HG03280 (cell line): ENCODE measurements at regions not wholly inside any gene's neighbourhood (a gene's known extent, or its start where the extent isn't known, plus 50 kb on each side); places are given as distances from the start of the nearest gene placed in this dataset.

Experiments used
- ATAC-seq: cut with Tn5 transposase; IDR thresholded peaks from one replicate; pipeline ENCODE4 v1.9.1; 2021; ENCODE audit warnings: mild to moderate bottlenecking, moderate library complexity; ENCODE audit not compliant: unreplicated experiment

DNA sequence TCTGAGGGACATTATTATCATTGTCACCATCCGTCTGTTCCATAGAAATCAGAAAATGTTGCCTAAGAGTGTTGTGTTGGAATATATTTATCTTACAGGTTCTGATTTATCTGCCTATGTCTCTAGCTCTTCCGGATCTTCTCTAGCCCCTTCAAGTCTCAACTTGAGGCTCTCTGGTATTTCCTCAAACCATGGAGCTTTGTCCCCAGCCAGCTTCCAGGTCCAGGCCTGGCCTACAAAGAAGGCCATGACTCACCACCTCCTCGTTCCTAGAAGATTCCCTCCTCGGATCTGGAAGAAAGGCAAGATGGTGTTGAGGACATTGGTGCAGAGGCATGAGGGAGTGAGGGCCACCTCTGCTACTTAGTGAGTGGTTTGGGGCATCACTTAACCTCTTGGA, 122.1 kb upstream of the TRIB2 start:
- ATAC-seq = no peak

- ATAC-seq = no peak
Measured at GRCh38 chr2:12596771-12597170, 120.0 kb upstream of the TRIB2 start.

DNA sequence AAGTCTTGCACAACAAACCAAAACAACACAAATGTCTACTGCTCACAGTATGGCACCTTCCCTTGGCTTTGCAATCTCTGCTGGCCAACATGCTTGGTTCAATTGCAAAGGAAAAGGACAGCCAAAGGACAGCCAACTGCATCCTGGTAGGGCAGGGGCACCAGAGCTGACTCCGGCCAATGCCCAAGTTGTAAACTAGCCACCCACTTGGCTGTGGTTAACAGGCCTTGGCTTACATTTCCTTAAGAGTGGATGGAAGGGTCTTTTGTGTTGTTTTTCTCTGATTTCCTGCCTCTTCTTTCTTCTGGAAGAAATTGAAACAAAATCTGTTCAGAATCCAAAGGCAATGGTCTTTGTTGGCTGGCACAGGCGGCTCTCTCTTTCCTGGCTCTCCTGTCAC, 119.1 kb upstream of the TRIB2 start:
- ATAC-seq = no peak

DNA sequence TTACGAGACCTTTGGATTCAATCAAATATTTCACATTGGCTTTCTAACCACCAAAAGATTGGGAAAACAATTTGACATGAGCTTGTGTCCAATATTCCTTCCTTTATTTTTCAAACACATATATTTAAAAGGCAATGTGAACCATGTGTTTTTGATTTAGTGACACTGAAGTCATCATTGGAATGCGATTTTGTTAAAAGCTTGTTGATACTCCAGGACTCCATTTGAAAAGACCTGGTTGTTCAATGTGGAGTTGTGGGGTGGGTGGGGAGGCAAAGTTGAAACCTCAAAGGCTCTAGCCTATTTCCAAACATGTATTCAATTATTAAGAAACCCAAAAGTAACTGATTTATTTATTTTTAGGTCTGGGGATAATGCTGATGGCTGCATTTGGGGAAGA, 114.1 kb upstream of the TRIB2 start:
- ATAC-seq = no peak

- no peak for ATAC-seq
Measured at GRCh38 chr2:12603781-12604295, 112.9 kb upstream of the TRIB2 start.

GRCh38 chr2:12604341-12604740, 112.4 kb upstream of the TRIB2 start:
- no peak for ATAC-seq

GRCh38 chr2:12605366-12605765, 111.4 kb upstream of the TRIB2 start:
- no peak for ATAC-seq

GRCh38 chr2:12605936-12606335, 110.8 kb upstream of the TRIB2 start:
- ATAC-seq = no peak

DNA sequence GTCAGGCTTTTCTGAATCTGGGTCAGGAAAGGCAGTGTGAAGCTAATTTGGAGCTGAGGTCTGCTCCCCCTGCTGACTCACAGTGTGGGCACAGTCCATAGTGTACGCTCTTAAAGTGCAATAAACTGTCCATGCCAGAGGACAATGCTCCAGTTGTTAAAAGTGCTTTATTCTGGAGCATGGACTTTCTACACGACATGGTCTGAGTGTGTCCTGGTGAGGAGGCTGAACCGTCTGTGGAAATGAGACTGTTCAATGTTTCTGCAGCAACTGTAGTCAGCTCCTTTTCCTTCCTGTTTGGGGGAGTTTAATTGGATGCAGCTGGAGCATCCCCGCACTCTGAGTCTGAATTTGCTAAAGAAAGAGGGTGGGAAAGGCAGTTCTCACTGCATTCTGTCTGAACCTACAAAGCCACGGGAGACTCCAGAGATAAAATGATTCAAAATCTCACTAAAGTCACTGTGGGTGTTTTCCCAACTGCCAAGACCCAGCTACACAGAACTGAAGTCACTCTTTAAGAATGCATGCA, 110.2 kb upstream of the TRIB2 start:
- no peak for ATAC-seq

- ATAC-seq = no peak
Measured at GRCh38 chr2:12607971-12608370, 108.8 kb upstream of the TRIB2 start.

GRCh38 chr2:12610314-12610713, 106.4 kb upstream of the TRIB2 start:
- ATAC-seq = no peak

DNA sequence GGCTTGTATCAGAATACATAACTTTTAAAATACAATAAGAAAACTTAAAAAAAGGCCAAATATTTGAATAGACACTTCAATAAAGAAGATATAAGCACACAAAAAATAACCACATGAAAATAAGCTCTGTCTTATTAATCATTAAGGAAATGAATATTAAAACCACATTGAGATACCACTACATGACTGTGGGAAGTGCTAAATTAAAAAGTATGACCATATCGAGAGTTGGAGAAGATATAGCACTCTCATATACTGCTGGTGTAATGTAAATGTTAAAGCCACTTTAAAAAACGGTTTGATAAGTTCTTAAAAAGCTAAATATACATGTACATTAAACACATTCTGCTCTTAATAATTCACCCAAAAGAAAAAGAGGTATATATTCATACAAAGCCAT, 104.6 kb upstream of the TRIB2 start:
- ATAC-seq = no peak

- ATAC-seq = no peak
Measured at GRCh38 chr2:12612671-12613070, 104.1 kb upstream of the TRIB2 start.

DNA sequence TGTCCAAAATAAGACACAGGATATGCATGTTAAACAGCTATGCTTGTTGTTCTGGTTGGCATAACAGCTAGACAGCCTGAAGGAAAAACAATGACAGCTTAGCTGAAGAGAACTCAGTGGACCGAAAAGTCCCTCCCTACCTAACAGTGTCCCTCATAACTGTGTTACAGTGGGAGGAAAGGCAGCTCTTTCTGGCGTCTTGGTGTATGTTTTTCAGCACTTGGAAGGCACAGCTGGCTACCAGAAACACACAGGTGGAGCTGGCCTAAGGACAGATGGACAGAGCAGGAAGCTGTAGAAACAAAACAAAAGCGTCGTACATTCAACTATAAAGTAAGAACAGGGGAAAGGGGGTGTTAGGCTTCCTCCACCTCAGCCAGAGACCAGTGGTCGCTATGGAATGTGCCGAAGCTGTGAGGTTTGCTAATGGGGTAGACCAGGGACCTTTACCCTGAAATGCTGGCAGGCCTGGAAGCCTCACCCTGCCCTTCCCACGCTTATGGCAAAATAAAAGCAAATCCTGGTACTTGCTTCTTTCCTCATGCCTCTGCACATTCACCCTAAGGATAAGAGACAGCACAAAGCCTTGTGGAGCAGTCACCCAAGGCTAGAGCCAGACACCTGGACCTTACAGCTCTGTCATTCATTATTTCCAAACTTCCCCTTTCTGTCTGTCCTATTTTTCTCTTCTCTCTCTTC, 103.5 kb upstream of the TRIB2 start:
- ATAC-seq = no peak

DNA sequence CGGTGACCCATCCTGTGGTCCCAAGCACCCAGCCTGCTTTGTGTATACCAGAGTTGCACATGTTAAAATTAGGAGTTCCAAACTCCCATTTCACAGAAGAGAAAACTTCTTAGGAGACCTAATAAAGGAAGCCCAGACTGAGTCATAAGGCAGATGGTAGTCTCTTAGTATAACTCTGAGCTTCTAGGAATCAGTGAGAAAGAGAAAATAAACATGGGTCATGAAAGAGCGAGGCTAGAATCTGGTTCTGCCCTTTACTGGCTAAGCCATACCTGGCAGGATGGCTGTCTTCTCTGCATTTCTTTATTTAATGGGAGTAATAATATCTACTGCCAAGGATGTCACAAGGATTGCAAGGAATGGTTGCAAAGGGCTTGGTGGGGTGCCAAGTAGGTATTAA, 101.2 kb upstream of the TRIB2 start:
- no peak for ATAC-seq

- ATAC-seq = no peak
Measured at GRCh38 chr2:12616456-12617156, 100.1 kb upstream of the TRIB2 start.

GRCh38 chr2:12617366-12617765, 99.4 kb upstream of the TRIB2 start:
- no peak for ATAC-seq

GRCh38 chr2:12617853-12618252, 98.9 kb upstream of the TRIB2 start:
- ATAC-seq = no peak

GRCh38 chr2:12618576-12618975, 98.2 kb upstream of the TRIB2 start:
- no peak for ATAC-seq

DNA sequence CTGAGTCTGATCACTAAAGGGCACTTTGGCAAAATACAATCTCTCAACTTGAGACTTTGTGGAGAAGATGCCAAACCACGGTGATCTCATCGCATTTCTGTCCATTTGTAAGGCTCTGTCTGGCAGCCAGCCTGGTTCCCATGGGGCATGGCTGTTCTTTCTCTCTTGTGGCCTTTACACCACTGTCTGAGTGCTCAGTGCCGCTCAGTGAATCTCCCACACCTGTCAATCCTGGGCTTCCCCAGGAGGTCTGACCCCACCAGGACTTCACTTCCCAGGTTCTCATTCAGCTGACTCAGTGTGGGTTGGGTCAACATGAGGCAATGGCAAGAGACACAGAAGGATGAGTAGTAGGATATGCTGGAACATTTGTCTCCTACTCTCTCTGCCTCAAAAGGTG, 96.8 kb upstream of the TRIB2 start:
- ATAC-seq = no peak

DNA sequence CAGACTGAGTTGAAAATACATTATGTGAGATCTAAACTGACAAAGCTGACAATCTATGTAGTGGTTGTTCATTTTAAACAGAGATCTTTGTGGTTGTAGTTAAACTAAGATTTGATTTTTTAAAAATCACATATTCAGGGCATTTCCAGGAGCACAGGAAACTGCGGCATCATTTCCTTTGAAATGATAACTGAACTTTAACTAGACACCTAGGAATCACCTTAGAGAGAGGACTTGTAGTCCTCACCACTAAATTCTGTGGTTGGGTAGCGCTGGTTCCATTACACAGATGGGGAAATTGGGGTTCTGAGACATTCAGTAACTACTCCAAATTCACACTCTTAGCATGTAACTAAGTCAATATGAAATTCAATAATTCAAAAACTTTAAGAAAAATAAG, 96.0 kb upstream of the TRIB2 start:
- no peak for ATAC-seq

DNA sequence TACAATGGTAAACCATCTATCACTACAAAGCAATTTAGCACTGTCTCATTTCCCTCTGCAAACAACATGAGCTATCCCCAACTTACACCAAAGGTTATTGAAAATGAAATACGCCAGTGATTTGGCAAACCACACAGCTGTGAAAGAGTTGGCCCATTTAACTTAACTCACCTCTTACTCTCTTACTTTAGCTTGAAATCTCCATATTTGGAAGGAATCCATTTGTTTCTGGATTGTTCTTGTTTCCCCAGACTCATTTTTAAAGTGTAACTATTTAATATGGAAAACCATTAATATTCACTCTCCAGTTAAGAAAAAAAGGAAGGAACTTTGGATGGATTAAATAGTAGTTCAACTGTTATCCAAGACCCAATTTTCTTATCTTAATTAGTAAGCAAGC, 93.7 kb upstream of the TRIB2 start:
- no peak for ATAC-seq
